Breast epithelium (tissue), 3 donors: ENCODE measurements at regions not wholly inside any gene's neighbourhood (a gene's known extent, or its start where the extent isn't known, plus 50 kb on each side); places are given as distances from the start of the nearest gene placed in this dataset.

Experiments
- CTCF ChIP-seq, 3 donors: fragments of 450-650 bp; IDR thresholded peaks; one replicate each; pipeline ENCODE4 v1.5.1; 2016 to 2017; ENCODE audit warnings: antibody characterized with exemption in 3 of 3, mild to moderate bottlenecking in 3 of 3, moderate library complexity in 3 of 3
- POLR2A ChIP-seq: fragments of 450-650 bp; IDR thresholded peaks from one replicate; pipeline ENCODE4 v1.6.1; 2016; ENCODE audit warnings: antibody characterized with exemption, mild to moderate bottlenecking, moderate library complexity

GRCh38 chr11:116610190-116610589 is 162.6 kb downstream of the BUD13 start:
- TF ChIP-seq CTCF (IDR thresholded peaks at IDR 0.05) (no peak), POLR2A (no peak)
